Peyer's patch (tissue), 4 donors: ENCODE measurements at regions not wholly inside any gene's neighbourhood (a gene's known extent, or its start where the extent isn't known, plus 50 kb on each side); places are given as distances from the start of the nearest gene placed in this dataset.
"Not testable (repeated sequence)": the region's sequence is repeated elsewhere in the genome, so short reads cannot be mapped to it uniquely, and the experiment has no call there.

ENCODE experiments used
- DNase-seq, 3 donors: peaks; one replicate each; pipeline ENCODE4 v3.0.0-alpha.2; 2017 to 2019
- H3K27ac ChIP-seq, 4 donors: fragments of 200-600 bp; sonication (generic); one replicate each; pipeline ENCODE4 v1.5.1; 2016 to 2019
- H3K27me3 ChIP-seq, 2 donors: fragments of 200-600 bp; sonication (generic); one replicate each; pipeline ENCODE4 v1.5.1; 2019
- H3K36me3 ChIP-seq, 3 donors: fragments of 200-600 bp; sonication (generic); one replicate each; pipeline ENCODE4 v1.5.1; 2016 to 2019
- H3K4me1 ChIP-seq, 4 donors: fragments of 200-600 bp; sonication (generic); one replicate each; pipeline ENCODE4 v1.5.1; 2016 to 2019
- H3K4me3 ChIP-seq, 4 donors: fragments of 200-600 bp; sonication (generic); 1 replicate in 3 of 4; 2 replicates in 1 of 4; pipeline ENCODE4 v1.5.1; 2016 to 2019; ENCODE audit warnings: mild to moderate bottlenecking in 1 of 4
- H3K9me3 ChIP-seq, 4 donors: fragments of 200-600 bp; sonication (generic); one replicate each; pipeline ENCODE4 v1.5.1; 2016 to 2019; ENCODE audit warnings: mild to moderate bottlenecking in 1 of 4
- POLR2A ChIP-seq, 2 donors: fragments of 450-650 bp; IDR thresholded peaks; one replicate each; pipeline ENCODE4 v1.5.1; 2017; ENCODE audit warnings: antibody characterized with exemption in 2 of 2, mild to moderate bottlenecking in 2 of 2, moderate library complexity in 2 of 2
- TF ChIP-seq, protein P1 (sequence below), 6 experiments: fragments of 450-650 bp in 4 of 6; fragments of 200-600 bp in 2 of 6; sonication (generic) in 1 of 6; IDR thresholded peaks; one replicate each; pipeline ENCODE4 v1.5.1; 2017 to 2019; ENCODE audit warnings: antibody characterized with exemption in 6 of 6, mild to moderate bottlenecking in 3 of 6, moderate library complexity in 1 of 6

DNA sequence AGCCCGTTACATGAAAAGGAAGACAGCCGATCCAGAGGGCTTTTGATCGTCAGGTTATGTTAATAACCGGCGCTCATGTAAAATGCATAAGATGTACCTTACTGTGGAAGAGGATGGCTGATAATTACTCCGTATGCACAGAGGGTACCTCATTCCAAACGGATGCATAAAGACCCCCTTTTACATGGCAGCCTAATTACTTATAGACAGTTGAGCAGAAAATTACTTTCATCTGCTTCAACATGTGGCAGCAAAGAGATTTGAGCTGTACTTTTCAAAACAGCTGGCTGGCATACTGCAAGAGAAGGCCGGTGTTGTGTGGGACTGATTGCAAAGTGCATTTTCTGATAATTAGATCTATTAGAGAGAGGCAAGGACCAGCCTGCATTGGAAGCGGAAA, 103.4 kb downstream of the SHOX start:
- H3K9me3 ChIP-seq: peaks cover 0 to 4% (median 0%) of the 10 kb centered on the region in 4 donors
- no peaks in the 10 kb centered on the region for H3K27me3 ChIP-seq
- H3K36me3 ChIP-seq: no peaks in the 10 kb centered on the region
- H3K4me3 ChIP-seq: no peak overlapping the region
- H3K27ac ChIP-seq: no peak overlapping the region
- TF ChIP-seq, protein P1, sequence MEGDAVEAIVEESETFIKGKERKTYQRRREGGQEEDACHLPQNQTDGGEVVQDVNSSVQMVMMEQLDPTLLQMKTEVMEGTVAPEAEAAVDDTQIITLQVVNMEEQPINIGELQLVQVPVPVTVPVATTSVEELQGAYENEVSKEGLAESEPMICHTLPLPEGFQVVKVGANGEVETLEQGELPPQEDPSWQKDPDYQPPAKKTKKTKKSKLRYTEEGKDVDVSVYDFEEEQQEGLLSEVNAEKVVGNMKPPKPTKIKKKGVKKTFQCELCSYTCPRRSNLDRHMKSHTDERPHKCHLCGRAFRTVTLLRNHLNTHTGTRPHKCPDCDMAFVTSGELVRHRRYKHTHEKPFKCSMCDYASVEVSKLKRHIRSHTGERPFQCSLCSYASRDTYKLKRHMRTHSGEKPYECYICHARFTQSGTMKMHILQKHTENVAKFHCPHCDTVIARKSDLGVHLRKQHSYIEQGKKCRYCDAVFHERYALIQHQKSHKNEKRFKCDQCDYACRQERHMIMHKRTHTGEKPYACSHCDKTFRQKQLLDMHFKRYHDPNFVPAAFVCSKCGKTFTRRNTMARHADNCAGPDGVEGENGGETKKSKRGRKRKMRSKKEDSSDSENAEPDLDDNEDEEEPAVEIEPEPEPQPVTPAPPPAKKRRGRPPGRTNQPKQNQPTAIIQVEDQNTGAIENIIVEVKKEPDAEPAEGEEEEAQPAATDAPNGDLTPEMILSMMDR (IDR thresholded peaks at IDR 0.05): no peak
- no peak for TF ChIP-seq POLR2A (IDR thresholded peaks at IDR 0.05)
- DNase-seq: no peak
- no peaks in the 10 kb centered on the region for H3K4me1 ChIP-seq

DNA sequence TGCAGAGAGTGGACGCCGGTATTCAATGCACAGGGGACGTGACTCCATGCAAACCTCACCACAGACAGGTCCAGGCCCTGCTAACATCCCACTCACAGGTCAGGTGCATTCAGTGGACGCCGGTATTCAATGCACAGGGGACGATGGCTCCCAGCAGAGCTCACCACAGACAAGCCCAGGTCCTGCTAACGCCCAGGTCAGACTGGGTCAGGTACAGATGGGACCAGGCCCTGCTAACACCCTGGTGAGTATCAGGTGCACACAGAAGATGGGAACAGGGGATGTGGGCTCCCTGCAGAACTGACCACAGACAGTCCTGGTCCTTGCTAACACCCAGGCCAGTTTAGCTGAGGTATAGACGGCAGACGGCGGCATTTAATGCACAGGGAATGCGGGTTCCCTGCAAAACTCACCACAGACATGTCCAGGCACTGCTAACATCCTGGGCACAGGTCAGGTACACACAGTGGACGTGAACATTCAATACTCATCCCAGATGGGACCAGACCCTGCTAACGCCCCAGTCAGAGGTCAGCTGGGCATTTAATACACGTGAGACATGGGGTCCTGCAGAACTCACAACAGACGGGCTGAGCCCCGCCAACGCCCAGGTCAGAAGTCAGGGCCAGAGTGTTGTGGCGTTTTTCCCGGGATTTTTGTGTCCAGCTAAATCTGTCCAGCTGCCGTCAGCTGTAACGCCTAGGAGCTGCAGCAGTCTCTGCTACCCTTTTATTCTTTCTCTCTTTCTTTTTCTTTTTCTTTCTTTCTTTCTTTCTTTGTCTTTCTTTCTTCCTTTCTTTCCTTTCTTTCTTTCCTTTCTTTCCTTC, 99.2 kb downstream of the SHOX start:
- no peak overlapping the region for H3K27ac ChIP-seq
- no peak overlapping the region for H3K4me3 ChIP-seq
- DNase-seq: no peak
- H3K27me3 ChIP-seq: no peaks in the 10 kb centered on the region
- H3K4me1 ChIP-seq: no peaks in the 10 kb centered on the region
- H3K36me3 ChIP-seq: no peaks in the 10 kb centered on the region
- TF ChIP-seq, protein P1 (IDR thresholded peaks at IDR 0.05): no peak
- no peak for TF ChIP-seq POLR2A (IDR thresholded peaks at IDR 0.05)
- no peaks in the 10 kb centered on the region for H3K9me3 ChIP-seq

DNA sequence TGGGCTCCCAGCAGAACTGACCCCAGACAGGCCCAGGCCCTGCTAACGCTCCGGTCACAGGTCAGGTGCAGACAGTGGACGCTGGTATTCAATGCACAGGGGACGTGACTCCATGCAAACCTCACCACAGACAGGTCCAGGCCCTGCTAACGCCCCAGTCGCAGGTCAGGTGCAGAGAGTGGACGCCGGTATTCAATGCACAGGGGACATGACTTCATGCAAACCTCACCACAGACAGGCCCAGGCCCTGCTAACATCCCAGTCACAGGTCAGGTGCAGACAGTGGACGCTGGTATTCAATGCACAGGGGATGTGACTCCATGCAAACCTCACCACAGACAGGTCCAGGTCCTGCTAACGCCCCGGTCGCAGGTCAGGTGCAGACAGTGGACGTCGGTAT, 98.5 kb downstream of the SHOX start:
- not testable (repeated sequence) for H3K27me3 ChIP-seq, H3K36me3 ChIP-seq, H3K4me3 ChIP-seq, H3K9me3 ChIP-seq, H3K27ac ChIP-seq, H3K4me1 ChIP-seq, DNase-seq

DNA sequence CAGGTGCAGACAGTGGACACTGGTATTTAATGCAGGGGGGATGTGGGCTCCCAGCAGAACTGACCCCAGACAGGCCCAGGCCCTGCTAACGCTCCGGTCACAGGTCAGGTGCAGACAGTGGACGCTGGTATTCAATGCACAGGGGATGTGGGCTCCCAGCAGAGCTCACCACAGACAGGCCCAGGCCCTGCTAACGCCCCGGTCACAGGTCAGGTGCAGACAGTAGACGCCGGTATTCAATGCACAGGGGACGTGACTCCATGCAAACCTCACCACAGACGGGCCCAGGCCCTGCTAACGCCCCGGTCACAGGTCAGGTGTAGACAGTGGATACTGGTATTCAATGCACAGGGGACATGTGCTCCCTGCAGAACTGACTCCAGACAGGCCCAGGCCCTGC, 98.0 kb downstream of the SHOX start:
- not testable (repeated sequence) for H3K4me3 ChIP-seq, DNase-seq, H3K4me1 ChIP-seq, H3K27ac ChIP-seq, H3K27me3 ChIP-seq, H3K9me3 ChIP-seq, H3K36me3 ChIP-seq

DNA sequence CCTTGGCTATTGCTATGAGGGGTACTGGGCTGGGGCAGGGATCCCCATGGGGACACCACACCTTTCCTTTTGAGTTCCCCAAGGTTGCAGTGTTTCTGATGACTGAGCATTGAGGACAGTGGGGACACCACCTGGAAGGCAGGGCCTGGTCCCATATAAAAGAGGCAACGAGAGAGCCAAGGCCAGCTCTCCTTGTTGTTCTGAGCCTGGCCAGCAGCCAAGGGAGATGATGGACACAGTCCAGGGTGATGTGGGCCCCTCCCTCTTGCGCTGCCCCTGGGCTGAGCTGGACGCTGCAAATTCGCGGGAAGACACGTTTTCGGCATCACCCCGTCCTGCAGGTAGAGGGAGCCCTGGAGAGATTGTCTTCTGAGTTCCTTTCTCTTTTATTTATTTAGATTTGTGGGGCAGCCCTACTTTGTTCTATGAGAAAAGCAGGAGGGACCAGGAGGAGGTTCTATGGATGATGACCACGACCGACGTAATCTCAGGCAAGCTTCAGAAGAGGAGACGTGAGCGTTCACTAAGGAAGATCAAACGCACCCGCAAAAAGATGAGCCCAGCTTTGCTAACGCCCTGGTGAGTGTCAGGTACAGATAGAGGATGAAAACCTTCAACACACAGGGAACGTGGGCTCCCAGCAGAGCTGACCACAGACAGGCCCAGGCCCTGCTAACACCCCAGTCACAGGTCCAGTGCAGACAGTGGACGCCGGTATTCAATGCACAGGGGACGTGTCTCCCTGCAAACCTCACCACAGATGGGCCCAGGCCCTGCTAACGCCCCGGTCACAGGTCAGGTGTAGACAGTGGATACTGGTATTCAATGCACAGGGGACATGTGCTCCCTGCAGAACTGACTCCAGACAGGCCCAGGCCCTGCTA, 97.4 kb downstream of the SHOX start:
- Histone ChIP-seq H3K4me1 (no peaks in the 10 kb centered on the region), H3K27ac (no peak overlapping the region), H3K4me3 (no peak overlapping the region), H3K9me3 (peaks cover 0 to 11% (median 2%) of the 10 kb centered on the region in 4 donors), H3K27me3 (no peaks in the 10 kb centered on the region), H3K36me3 (no peaks in the 10 kb centered on the region)
- TF ChIP-seq, protein P1 (IDR thresholded peaks at IDR 0.05): no peak
- no peak for TF ChIP-seq POLR2A (IDR thresholded peaks at IDR 0.05)
- DNase-seq: no peak

DNA sequence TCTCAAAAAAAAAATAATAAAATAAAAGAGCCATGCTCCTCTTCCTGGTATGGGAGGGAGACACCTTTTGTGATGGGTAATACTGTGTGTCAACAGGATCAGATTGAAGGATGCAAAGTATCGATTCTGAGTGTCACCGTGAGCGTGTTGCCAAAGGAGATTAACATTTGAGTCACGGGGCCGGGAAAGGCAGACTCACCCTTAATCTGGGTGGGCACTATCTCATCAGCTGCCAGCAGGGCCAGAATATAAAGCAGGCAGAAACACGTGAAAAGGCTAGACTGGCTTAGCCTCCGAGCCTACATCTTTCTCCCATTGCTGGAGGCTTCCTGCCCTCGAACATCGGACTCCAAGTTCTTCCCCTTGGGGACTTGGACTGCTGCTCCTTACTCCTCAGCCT, 95.4 kb downstream of the SHOX start:
- H3K36me3 ChIP-seq: no peaks in the 10 kb centered on the region
- no peak overlapping the region for H3K27ac ChIP-seq
- DNase-seq: no peak
- H3K4me1 ChIP-seq: no peaks in the 10 kb centered on the region
- H3K4me3 ChIP-seq: no peak overlapping the region
- H3K27me3 ChIP-seq: no peaks in the 10 kb centered on the region
- peaks cover 0 to 11% (median 2%) of the 10 kb centered on the region in 4 donors for H3K9me3 ChIP-seq
- no peak for TF ChIP-seq POLR2A (IDR thresholded peaks at IDR 0.05)
- TF ChIP-seq, protein P1 (IDR thresholded peaks at IDR 0.05): no peak
